ENCODE measurements at regions not wholly inside any gene's neighbourhood (a gene's known extent, or its start where the extent isn't known, plus 50 kb on each side); places are given as distances from the start of the nearest gene placed in this dataset.

DNA sequence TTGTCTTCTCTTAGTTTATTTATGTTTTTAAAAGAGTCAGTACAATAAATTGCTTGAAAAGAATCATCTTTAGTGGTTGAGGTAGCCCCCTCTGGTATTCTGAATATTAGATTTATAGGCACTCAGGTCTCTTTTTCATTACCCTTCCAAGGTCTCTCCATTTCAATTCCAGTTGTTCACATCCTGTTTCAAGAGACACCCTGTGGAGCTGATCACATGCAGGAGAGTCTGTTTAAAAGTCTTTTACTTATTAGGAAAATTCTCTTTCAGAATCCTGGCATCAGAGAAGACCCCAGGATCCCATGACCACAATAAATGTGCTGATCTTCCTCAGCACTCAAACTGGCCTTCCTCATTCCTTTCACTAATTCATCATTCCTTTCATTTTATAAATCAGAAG lies 195.7 kb downstream of the ZIC4 start:
- TF ChIP-seq POLR2A (IDR thresholded peaks at IDR 0.05), result no peak
- TF ChIP-seq, protein P1, sequence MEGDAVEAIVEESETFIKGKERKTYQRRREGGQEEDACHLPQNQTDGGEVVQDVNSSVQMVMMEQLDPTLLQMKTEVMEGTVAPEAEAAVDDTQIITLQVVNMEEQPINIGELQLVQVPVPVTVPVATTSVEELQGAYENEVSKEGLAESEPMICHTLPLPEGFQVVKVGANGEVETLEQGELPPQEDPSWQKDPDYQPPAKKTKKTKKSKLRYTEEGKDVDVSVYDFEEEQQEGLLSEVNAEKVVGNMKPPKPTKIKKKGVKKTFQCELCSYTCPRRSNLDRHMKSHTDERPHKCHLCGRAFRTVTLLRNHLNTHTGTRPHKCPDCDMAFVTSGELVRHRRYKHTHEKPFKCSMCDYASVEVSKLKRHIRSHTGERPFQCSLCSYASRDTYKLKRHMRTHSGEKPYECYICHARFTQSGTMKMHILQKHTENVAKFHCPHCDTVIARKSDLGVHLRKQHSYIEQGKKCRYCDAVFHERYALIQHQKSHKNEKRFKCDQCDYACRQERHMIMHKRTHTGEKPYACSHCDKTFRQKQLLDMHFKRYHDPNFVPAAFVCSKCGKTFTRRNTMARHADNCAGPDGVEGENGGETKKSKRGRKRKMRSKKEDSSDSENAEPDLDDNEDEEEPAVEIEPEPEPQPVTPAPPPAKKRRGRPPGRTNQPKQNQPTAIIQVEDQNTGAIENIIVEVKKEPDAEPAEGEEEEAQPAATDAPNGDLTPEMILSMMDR (IDR thresholded peaks at IDR 0.05), result no peak
- TF ChIP-seq POLR2AphosphoS5 (IDR thresholded peaks at IDR 0.05), result no peak
